NCI-H187 treated with DMSO at 0.1 percent for 48 hours (cell line): ENCODE measurements at regions not wholly inside any gene's neighbourhood (a gene's known extent, or its start where the extent isn't known, plus 50 kb on each side); places are given as distances from the start of the nearest gene placed in this dataset.

Experiments used
- DNase-seq: peaks from one replicate; lab custom pipeline; 2025; lab: John Stamatoyannopoulos, UW

GRCh38 chr10:57535306-57535705 is 732.4 kb downstream of the IPMK start:
- DNase-seq, result no peak

- no peak for DNase-seq
These were observed 754.1 kb downstream of the IPMK start for GRCh38 chr10:57513637-57514036.

DNA sequence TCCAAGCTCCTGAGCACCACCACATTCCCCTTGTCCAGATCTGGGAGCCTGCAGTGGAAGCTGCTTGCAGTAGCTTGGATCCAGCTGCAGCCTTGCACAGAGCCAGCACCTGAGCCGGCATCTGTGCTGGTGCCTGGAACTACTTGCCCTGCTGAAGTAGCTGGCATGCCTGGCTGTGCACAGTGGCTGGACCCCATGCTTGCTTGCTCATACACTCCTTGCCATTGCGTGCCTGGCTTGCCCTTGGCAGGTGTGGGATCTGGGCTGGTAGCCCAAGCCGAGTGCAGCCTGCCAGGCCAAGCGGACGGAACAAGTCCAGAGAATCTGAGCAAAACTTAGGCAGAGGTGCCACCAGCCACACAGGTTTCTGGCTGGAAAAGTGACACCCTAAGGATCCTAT is 759.9 kb downstream of the IPMK start:
- DNase-seq, result no peak

GRCh38 chr10:57506414-57507094 is 761.1 kb downstream of the IPMK start:
- no peak for DNase-seq

DNA sequence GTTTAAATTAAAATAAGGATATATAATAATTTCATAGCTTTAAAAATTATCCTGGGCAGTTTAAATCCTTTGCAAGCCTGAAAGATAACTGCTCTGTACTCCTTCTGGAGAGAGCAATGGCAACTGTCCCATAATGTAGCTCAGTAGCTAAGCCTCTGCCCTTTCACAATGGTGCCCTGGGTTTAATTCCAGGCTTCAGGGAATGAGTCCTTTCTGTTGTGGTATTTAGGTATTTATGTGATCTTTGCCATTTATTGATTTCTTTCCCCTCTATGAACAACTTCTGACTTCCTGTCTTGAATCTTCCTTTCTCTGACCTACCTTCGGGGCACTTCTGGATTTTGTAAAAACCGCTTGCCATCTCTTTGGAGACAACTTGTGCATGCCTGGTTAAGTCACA is 773.2 kb downstream of the IPMK start:
- no peak for DNase-seq

GRCh38 chr10:57482259-57482658 is 785.4 kb downstream of the IPMK start:
- DNase-seq, result no peak

- no peak for DNase-seq
These were observed 794.7 kb downstream of the IPMK start for GRCh38 chr10:57472823-57473619.

DNA sequence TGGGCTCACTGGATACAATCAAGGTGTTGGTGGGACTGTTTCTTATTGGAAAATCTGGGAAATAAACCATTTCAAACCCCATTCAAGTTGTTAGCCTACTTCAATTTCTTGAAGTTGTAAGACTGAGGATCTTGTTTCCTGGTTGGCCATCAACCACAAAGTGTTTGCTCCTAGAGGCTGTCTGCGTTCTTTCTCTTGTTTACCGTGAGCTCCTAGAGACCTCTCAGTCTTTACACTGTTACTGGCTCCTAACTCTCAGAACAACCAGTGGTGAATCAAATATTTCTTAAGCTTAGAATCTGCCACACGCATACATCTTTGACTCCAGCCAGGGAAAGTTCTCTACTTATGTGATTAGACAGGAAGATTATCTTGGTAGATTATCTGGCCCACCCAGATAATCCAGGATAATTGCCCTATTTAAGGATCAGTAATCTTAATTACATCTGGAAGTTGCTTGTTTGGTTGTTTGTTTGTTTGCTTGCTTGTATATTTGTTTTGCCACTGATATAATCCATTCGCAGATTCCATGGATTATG is 798.7 kb downstream of the IPMK start:
- no peak for DNase-seq

- DNase-seq, result no peak
These were observed 802.5 kb downstream of the IPMK start for GRCh38 chr10:57465155-57465554.

DNA sequence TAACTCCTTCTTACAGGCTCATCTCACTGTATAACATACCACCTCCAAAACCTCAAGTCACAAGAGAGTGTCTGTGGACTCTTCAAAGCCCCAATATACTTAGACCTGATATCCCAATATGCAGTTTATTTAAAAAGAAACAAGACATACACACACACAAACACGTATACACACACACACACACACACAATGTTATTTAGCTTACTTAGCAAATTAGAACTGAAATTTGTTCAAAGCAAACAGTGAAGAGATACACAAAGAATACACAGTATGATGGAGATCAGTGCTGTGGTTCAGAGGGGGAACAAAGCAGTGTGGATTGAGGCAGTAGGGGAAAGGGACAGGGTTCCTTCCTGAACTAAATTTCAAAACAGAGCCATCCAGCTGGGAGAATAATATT is 807.2 kb downstream of the IPMK start:
- no peak for DNase-seq

- DNase-seq, result no peak
These were observed 809.7 kb downstream of the IPMK start for GRCh38 chr10:57457972-57458512.

DNA sequence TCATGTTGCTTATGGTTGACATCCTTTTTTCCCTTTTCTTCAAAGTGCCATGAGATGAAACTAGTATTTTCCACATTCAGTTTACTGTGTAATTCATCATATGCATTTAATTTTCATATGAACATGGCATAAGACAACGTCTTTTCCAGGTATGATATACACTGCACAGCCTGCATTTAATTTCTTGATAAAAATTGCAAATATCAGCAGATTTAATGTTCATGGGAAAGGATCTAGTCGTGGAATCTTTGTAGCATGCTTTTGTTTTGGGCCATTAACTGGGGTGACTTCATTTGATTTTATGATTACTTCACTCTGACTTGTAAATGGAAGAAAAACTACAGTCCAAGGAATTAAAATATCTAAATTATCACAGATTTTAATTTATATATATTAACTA is 837.3 kb downstream of the IPMK start:
- no peak for DNase-seq

- no peak for DNase-seq
These were observed 846.8 kb downstream of the IPMK start for GRCh38 chr10:57420881-57421280.

GRCh38 chr10:57418476-57418875 is 849.2 kb downstream of the IPMK start:
- DNase-seq, result no peak

DNA sequence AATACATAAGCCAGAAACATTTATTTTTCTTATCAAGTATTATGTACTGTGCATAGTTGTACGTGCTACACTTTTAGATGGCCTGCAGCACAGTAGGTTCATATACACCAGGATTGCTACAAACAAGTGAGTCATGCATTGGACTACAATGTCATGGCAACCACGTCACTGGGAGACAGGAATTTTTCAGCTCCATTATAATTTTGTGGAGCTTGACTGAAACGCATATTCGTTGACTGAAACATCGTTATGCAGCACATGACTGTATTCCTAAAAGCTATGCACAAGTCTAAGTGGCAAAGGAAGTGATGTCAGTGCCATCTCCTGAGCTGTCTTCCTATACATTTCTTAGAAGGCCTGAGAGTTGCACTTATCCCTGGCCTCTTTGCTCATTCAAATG is 871.8 kb downstream of the IPMK start:
- no peak for DNase-seq

- DNase-seq, result no peak
These were observed 900.3 kb downstream of the IPMK start for GRCh38 chr10:57367412-57367811.

DNA sequence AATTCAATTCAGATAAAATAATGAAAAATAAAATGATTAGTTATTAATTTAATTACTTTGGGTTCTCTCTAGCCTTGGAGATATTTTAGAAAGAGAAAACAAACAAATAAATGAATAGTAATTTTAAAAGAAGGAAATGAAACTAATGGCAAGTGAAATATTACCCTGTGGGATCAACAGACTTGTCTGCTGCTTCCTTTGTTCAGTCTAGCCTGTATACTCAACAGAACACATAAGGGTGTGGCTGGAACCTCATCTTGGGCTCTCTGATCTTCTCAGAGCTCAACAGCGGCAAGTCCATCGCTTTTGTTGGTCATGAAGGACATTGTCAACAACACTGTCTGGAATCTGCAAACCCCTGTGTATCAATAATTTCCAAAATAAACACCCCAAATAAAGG is 904.9 kb downstream of the IPMK start:
- no peak for DNase-seq

GRCh38 chr10:57353403-57354003 is 914.2 kb downstream of the IPMK start:
- no peak for DNase-seq

GRCh38 chr10:57351076-57351475 is 916.6 kb downstream of the IPMK start:
- no peak for DNase-seq

DNA sequence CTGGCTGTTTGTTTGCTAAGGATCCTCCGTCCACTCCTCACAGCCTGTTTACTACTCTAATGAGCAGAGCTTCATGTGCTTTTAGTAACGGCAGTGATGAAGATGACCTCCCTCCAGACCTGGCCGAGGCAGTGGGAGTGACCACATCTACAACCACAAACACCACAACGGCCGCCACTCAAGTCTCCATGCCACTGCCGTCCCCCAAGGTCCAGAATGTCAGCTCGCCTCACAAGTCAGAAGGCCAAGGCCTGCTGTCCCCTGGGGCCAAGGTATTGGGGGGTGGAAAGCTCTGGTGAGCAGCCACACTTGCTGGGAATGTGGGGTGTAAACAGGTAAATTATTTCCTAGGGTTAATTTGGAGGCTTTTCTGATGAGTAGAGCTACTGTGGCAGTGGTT is 926.4 kb downstream of the IPMK start:
- no peak for DNase-seq

DNA sequence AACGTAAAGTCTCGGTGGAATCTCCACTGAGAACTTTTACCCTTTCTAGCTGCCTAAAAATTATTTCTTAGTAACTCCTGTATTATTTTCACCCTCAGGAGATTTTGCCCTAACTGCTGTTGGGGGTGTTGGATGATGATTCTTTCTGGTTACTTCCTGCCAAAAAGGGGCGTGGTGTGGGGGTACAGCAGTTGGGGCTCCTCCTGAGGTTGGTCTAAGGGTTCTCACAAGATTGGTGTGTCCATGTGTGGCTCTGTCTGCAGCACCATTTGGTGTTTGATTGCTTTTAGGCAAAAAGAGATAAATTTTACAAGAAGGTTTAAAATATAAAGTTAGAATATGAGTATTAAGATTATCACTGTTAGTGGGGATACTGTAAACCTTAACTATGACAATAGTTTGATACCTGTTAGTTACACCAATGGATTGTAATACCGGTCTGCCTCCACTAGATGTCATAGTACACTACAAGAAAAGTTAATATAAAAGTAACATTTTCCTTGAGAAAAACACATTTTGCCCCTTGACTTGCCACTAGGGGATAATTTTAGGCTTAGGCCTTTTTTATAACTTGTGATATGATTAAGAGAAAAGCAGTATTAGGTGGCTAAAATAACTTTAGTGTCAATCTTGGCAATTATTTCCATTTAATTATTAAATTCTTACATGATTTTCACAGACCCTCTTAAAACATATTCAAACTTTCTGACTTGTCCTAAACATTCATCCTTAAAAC is 928.7 kb downstream of the IPMK start:
- DNase-seq, result no peak

GRCh38 chr10:57336865-57337264 is 930.8 kb downstream of the IPMK start:
- no peak for DNase-seq
